Stimulated activated naive CD8-positive, alpha-beta T cell treated with anti-CD3 and anti-CD28 coated beads, Interleukin-15, amount 100 ng/mL, for 72 hours (primary cell): ENCODE measurements at regions not wholly inside any gene's neighbourhood (a gene's known extent, or its start where the extent isn't known, plus 50 kb on each side); places are given as distances from the start of the nearest gene placed in this dataset.

Source experiments
- ATAC-seq: fragments of 150-1000 bp; cut with Tn5 transposase; 2 replicates; pipeline ENCODE4 v1.10.0; 2021; ENCODE audit warnings: mild to moderate bottlenecking, moderate library complexity
- DNase-seq, 2 donors: peaks; one replicate each; pipeline ENCODE4 v3.0.0; 2021 to 2022
- H3K27ac Mint-ChIP-seq, 2 donors: one replicate each; pipeline ENCODE4 v1.8.0; 2022; ENCODE audit warnings: mild to moderate bottlenecking in 2 of 2, mixed read lengths in 2 of 2, moderate library complexity in 2 of 2
- H3K27me3 Mint-ChIP-seq: one replicate; pipeline ENCODE4 v1.8.0; 2022; ENCODE audit warnings: mixed read lengths
- H3K4me1 Mint-ChIP-seq: one replicate; pipeline ENCODE4 v1.8.0; 2022; ENCODE audit warnings: mild to moderate bottlenecking, mixed read lengths
- H3K4me3 Mint-ChIP-seq, 2 donors: one replicate each; pipeline ENCODE4 v1.8.0; 2022; ENCODE audit warnings: mild to moderate bottlenecking in 2 of 2, mixed read lengths in 2 of 2, moderate library complexity in 1 of 2
- H3K9me3 Mint-ChIP-seq, 2 donors: one replicate each; pipeline ENCODE4 v1.8.0; 2022; ENCODE audit warnings: mixed read lengths in 2 of 2

DNA sequence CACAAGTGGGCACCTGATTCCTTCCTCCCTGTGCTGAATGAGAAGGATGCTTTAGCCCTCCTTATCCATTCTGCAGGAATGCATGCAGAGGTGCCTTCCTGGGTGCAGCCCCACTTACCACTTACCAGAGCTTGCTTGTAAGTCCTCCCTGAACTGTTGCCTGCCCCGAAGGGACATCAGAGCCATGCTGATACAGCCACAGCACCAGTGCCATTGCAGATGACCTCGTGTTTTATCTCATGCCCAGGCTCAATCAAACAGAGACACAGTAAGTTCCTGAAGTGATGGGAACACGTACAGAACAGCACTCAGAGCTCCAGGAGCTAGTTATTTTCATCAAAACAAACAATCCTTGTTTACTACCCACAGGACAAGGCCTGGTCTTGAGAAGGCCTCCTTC is 81.9 kb downstream of the ATP1A1 start:
- Mint-ChIP-seq H3K27me3 (no peaks in the 10 kb centered on the region), H3K27ac (no peak overlapping the region), H3K4me3 (no peak overlapping the region), H3K9me3 (no peaks in the 10 kb centered on the region), H3K4me1 (no peaks in the 10 kb centered on the region)
- ATAC-seq (no peak), DNase-seq (no peak)

DNA sequence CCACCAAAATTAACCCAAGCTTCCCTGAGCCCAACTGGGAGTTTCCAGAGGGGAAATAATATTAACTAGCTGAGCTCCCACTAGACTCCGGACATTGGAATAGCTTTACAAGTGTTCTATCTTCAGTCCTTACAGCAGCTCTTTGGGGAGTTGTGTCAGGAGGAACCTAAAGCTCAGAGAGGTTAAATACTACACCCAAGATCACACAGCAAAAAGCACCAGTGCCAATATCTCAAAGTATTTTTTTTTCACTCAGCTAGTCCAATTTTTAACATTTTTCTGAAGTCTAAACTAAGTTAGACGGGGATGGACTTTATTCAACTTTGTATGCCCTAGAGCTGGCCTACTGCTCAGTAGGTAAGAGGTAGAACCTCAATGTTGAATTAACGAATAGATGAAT is 82.5 kb downstream of the ATP1A1 start:
- no peaks in the 10 kb centered on the region for H3K27me3 Mint-ChIP-seq
- H3K4me1 Mint-ChIP-seq, result no peaks in the 10 kb centered on the region
- no peaks in the 10 kb centered on the region for H3K9me3 Mint-ChIP-seq
- H3K27ac Mint-ChIP-seq, result no peak overlapping the region
- no peak for DNase-seq
- no peak overlapping the region for H3K4me3 Mint-ChIP-seq
- ATAC-seq, result no peak

DNA sequence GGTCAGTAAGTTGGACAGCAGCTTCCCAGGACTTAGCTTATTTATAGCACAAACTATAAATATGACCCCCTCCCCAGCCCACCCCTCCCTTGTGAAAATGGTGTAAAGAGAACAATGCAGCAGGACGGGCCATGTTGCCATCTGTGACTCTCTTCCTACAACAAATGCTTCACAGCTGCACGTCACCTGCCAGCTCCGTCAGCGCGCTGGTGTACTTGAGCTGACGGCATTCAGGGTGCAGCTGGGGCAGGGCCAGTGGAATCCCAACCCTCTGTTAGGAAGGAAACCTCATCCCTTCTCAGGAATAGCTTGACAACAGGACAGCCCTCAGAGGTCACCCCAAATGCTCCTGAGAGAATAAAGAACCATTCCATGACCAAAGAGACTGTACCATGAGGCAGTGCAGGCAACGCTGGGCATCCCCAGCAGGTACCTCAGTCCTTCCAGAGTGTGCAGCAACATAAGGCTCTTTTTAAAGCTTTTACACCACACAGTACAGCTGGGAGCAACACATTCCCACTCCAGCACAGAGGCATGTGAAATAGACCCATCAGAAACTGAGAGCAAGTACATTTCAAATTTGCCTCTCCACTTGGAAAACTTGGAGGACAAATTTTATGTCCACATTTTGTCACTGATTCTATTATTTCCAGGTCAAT is 85.0 kb downstream of the ATP1A1 start:
- no peaks in the 10 kb centered on the region for H3K9me3 Mint-ChIP-seq
- no peaks in the 10 kb centered on the region for H3K27me3 Mint-ChIP-seq
- DNase-seq, result no peak
- no peak overlapping the region for H3K4me3 Mint-ChIP-seq
- no peak overlapping the region for H3K27ac Mint-ChIP-seq
- no peak for ATAC-seq
- H3K4me1 Mint-ChIP-seq, result no peaks in the 10 kb centered on the region

DNA sequence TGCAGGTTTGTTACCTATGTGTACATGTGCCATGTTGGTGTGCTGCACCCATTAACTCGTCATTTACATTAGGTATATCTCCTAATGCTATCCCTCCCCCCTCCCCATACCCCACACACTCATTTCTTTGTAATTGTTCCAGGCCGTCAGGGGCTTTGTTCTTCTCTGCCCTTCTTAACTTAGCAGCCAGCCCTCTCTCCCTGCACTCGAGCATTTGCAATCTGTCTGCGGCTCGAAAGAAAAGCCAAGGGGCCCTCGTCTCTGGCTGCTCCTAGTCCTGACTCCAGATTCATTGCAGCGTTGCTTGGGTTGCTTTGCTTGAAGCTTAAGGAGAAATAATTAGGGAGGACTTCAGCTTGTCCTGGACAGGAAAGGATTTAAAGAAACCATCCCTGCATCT is 85.7 kb downstream of the ATP1A1 start:
- no peaks in the 10 kb centered on the region for H3K9me3 Mint-ChIP-seq
- ATAC-seq, result no peak
- no peak for DNase-seq
- no peak overlapping the region for H3K4me3 Mint-ChIP-seq
- H3K27me3 Mint-ChIP-seq, result no peaks in the 10 kb centered on the region
- no peaks in the 10 kb centered on the region for H3K4me1 Mint-ChIP-seq
- no peak overlapping the region for H3K27ac Mint-ChIP-seq

DNA sequence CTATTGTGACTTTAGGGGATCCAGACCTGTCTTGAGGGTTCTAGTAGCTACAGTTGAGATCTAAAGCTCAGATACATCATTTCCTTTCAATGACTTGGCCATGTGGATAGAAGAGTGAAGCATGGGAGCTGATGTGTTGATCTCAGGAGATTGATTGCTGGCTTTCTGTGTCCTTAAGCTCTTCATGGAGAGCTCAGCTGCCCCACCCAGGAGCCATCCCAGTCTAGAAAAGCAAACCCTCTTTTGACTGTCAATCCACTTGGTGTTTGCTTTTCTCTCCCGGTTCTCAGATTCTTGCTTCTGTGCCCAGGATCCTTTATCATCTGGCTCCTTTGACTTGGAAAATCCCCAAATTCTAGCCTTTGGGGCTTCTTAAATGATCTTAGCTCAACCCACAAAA is 87.2 kb downstream of the ATP1A1 start:
- Mint-ChIP-seq H3K27me3 (no peaks in the 10 kb centered on the region), H3K9me3 (no peaks in the 10 kb centered on the region), H3K4me3 (no peak overlapping the region), H3K4me1 (no peaks in the 10 kb centered on the region), H3K27ac (no peak overlapping the region)
- no peak for DNase-seq
- ATAC-seq, result no peak

DNA sequence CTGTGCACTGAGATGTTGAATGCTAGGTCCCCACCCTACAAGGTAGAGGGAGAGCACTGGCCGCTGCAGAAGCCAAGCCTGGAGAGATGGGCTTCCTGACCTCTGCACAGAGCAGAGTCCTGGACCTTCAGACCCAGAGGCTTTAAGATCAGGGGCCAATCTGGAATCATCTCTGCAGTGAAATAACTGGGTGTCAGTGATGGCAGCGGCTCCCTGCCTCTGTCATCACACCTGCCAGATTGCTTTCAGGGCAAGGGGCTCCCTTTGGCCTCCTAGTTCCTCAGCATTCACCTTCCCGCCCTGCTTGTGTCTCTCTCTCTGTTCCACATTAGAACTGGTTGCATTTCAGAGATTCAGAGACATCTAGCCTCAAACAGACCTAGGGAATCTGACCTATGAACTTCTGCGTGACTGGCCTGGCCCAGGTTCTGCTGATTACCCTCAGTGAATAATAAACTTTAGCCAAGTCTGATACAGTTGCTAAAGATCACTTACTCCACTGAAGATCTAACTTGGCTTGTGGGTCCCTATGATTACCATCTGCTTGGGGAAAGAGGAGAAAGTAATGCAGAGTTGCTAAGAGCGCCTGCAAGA is 87.8 kb downstream of the ATP1A1 start:
- ATAC-seq (no peak), DNase-seq (no peak)
- Mint-ChIP-seq H3K4me1 (no peaks in the 10 kb centered on the region), H3K4me3 (no peak overlapping the region), H3K9me3 (no peaks in the 10 kb centered on the region), H3K27me3 (peaks cover 4% of the 10 kb centered on the region), H3K27ac (no peak overlapping the region)

DNA sequence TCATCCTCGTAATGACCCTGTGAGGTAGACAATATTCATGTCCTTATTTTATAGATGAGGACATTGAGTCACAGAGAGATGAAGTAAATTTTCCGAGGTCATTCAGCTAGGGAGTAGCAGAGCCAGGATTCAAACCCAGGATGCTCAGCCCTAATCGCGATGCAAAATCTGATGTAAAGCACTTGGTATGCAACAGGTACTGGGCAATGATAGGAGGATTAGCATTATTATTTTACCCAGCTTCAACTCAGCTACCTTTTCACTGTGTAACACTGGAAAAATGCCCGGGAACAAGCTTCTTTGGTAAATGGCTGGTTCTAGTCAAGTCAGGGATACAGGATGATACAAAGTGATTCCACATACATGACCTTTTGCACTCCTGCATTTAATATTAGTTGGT is 88.7 kb downstream of the ATP1A1 start:
- H3K9me3 Mint-ChIP-seq, result no peaks in the 10 kb centered on the region
- no peak overlapping the region for H3K4me3 Mint-ChIP-seq
- no peak overlapping the region for H3K27ac Mint-ChIP-seq
- ATAC-seq (no peak), DNase-seq (no peak)
- no peaks in the 10 kb centered on the region for H3K4me1 Mint-ChIP-seq
- peaks cover 6% of the 10 kb centered on the region for H3K27me3 Mint-ChIP-seq

DNA sequence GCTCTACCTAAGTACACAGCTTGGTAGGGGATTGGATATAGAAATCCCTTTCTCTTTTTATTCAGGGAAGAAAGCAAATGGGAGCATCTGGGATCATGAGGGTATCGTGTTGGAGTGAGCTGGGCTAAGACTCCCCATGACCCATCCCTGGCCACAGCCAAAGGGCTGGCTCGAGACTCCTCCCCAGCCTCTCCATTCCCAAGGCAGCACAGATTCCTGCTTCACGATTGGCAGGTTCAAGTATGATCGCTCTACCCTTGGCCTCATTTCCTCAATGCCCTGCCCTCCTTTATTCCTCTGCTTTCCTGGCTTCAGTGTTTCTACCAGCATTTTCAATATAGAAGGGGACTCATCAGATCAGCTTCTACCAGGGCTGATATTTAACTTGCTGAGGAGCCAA is 89.7 kb downstream of the ATP1A1 start:
- ATAC-seq (no peak), DNase-seq (no peak)
- Mint-ChIP-seq H3K9me3 (no peaks in the 10 kb centered on the region), H3K4me3 (no peak overlapping the region), H3K27me3 (peaks cover 6% of the 10 kb centered on the region), H3K4me1 (no peaks in the 10 kb centered on the region), H3K27ac (no peak overlapping the region)

DNA sequence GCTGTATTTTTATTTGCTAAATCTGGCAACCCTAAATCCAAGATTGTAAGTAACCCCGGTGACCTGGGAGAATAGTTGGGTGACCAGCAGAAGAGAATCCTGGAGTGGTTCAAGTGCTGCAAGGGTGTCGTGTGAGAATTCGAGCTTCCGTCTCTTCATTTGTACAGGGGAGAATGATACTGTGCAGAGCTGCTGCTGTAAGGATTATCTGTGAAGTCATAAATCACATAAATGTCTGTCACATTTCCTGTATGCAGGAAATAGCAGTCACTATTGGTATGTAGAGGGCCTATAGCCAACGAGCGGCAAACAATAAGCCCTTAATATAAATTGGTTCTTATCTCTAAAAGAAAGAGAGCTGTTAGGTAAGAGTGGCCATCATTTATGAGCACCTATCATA is 90.7 kb downstream of the ATP1A1 start:
- Mint-ChIP-seq H3K9me3 (no peaks in the 10 kb centered on the region), H3K4me1 (no peaks in the 10 kb centered on the region), H3K4me3 (no peak overlapping the region), H3K27me3 (peaks cover 6% of the 10 kb centered on the region), H3K27ac (peak overlapping the region in 1 of 2 donors; percentile 40)
- DNase-seq (no peak), ATAC-seq (no peak)
